HG02623 (cell line): ENCODE measurements at regions not wholly inside any gene's neighbourhood (a gene's known extent, or its start where the extent isn't known, plus 50 kb on each side); places are given as distances from the start of the nearest gene placed in this dataset.
A peak's percentile ranks its signal among the peaks of the same experiment; 100 is the strongest.
"Not testable (repeated sequence)": the region's sequence is repeated elsewhere in the genome, so short reads cannot be mapped to it uniquely, and the experiment has no call there.

Source experiments
- ATAC-seq: cut with Tn5 transposase; IDR thresholded peaks from one replicate; pipeline ENCODE4 v1.9.1; 2021; ENCODE audit warnings: moderate library complexity; ENCODE audit not compliant: unreplicated experiment

DNA sequence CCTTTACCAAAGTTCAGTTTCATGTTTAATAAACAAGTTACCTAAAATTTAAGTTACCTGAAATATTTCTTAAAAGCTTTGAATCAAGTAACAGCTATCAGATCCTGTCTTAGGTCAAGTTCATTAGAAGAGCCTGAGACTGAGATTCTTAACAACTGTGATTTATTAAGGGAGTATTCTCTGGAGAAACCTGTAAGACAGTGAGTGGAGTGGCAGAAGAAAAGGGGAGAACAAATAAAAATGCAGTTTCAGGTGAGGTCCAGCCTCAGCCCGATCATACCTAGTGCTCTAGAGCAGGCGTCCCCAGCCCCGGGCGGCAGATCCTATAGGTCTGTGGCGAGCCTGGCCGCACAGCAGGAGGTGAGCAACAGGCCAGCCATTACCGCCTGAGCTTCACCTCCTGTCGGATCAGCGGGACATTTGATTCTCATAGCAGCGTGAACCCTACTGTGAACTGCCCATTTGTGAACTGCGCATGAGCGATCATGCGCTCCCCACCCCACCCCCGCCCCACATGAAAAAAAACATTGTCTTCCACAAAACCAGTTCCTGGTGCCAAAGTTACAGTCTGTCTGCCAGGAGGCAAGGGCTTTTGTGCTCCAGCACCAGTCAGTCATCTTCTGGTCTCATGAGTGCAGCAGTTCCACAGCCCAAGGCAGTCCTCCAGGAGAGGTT lies 59.2 kb upstream of the ADGRB3 start:
- ATAC-seq, result no peak

DNA sequence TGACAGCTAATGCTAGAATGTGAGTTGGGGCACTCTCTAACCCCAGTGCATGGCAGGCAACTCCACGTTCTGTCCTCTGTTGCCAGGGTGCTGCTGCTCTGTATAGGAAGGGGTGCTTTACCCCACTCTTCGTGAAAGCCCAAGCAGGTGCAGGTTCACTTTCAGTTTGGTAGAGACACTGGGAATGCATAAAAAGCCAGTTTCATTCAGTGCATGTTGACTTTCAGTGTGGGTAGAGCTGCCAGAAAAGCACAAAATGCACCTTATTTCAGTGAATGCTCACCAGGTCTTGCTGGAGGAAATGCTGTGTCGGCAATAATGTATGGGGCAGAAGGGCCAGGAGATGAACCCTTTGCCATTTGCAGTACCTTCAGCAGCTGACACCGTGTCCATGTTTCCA lies 62.1 kb upstream of the ADGRB3 start:
- ATAC-seq, result peak; percentile 11

DNA sequence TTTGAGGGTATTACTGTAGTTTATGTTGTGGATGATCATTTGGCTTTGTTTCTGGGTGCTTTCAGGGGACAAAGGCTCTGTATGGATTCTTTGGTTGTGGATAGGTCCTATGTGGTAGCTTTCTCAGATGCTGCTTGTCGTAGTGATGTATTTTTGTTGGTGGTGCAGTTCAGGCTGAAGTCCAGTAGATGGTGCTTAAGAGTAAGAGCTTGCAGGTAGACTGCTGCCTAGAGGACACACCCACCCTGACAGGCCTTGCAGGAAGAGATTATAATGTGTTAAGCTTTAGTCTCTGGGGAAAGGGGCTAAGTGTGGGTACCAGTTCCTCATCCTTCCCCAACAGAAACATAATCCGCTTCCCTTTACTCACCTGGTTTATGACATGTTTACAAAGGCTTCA lies 62.6 kb upstream of the ADGRB3 start:
- ATAC-seq, result peak; percentile 98

DNA sequence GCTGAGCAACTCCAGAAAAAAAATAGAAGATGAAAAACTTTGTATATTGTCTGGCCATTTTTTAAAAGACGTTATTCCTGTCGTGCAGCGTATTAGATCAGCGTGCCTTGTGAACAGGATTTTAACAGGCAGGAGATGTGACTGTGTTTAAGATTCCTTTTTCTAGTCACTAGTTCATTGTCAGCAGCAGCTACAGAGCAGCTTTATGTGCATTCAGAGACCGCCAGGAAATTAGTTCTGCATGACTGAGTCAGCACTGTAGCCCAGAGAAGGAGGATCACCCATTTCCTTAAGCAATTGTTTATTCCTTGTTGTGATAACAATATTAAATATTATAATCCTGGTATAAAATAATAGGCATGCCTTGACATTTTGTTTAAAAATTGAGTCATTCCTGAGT lies 75.4 kb upstream of the ADGRB3 start:
- ATAC-seq, result no peak

DNA sequence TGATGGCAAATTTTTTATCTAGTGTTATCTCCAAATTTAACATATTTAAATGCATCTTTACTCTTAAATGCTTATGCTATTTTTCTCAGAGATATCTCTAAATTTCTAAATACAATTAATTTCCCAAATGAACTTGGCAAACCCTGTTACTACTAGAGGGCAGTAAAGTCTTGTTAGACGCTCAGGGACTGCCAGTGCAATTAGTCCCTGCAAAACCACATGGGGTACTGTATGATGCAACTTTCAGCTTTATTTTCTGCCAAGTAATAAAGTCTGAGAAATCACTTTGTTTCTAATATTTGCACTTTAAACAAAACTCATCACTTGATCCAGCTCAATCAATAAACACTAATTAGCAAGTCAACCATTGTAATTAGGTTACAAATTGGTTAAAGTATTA lies 76.0 kb upstream of the ADGRB3 start:
- no peak for ATAC-seq

DNA sequence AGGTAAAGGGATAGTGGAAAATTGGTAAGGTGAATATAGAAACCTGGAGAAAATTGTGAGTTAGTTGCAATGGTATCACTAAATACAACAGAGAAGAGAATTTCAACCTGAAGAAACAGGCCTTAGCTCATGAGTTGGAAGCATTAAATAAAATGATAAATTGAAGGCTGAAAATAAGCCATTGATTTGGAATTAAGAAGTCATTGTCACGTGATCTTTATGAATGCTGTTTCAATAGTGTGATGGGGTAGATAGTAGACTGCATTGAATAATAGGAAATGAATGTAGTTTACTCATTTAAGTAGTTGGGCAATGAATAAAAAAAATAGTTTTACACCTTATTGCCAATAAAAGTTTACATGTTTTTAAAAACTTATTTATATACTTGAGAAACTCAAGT lies 88.5 kb upstream of the ADGRB3 start:
- no peak for ATAC-seq

DNA sequence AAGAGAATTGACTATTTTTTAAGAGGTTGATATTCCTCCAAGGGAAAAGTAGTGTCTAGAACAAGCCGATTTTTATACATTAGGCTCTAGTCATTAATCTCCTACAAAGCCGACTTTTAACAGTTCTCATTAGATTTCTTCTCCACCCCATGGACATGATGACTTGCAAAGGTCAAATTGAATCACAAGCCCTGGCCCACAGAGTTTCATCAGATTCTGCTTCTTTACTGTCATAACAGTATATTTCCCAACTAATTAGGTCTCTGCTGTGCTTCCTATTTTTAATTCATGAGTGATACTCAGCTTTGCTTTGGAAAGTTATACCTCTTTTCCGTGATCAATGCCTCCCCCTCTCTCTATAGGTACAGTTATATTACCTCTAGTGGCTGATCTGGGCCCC lies 90.6 kb upstream of the ADGRB3 start:
- no peak for ATAC-seq

DNA sequence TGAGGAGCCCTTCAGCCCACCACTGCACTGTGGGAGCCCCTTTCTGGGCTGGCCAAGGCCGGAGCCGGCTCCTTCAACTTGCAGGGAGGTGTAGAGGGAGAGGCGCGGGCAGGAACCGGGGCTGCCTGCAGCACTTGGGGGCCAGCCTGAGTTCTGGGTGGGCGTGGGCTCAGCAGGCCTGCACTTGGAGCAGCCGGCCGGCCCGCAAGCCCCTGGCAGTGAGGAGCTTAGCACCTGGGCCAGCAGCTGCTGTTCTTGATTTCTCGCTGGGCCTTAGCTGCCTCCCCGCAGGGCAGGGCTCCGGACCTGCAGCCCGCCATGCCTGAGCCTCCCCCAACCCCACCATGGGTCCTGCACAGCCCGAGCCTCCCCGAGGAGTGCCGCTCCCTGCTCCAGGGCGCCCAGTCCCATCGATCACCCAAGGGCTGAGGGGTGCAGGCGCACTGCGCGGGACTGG lies 101.7 kb upstream of the ADGRB3 start:
- no peak for ATAC-seq

DNA sequence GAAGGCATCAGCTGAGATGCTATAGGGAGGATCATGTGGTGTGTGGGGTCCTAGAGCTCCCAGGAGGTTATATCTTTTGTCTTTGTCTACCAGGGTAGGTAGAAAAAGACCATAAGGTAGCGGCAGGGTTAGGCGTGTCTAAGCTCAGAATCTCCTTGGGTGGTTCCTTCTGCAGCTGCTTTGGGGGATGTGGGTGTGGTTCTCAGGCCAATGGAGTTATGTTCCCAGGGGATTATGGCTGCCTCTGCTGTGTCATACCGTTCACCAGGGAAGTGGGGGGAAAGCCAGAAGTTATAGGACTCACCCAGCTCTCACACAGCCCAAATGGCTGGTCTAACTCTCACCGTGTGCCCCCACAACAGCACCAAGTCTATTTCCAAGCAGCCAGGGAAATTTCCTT lies 107.4 kb upstream of the ADGRB3 start:
- ATAC-seq, result no peak

DNA sequence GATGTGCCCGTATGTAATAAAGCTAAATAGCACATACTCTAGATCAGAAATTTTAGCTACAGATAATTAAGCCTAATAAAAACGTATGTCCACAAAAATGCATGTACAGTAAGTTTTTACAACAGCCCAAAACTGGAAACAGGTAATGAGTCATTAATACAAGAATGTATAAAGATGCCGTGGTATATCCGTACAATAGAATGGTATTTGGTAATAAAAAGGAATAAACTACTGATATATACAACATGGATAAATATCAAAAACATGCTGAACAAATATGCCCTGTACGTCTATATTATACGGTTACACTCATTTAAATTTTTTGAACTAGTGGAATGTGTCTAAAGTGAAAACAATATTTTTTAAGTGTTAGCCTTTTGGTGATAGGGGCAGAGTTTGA lies 128.2 kb upstream of the ADGRB3 start:
- ATAC-seq, result no peak

DNA sequence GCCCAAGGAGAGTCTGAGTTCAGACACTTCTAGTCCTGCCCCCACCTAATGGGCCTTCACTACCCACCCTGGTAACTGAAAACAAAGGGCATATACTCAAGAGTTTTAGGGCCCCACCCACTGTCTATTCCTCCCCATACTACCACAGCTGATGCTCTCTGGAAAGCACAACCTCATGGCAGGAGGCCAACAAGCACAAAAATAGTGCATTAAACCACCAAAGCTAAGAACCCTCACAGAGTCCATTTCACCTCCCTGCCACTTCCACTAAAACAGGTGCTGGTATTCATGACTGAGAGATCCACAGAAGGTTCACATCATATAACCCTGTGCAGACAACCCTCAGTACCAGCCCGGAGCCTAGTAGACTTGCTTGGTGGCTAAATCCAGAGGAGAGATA lies 132.1 kb upstream of the ADGRB3 start:
- ATAC-seq, result no peak

DNA sequence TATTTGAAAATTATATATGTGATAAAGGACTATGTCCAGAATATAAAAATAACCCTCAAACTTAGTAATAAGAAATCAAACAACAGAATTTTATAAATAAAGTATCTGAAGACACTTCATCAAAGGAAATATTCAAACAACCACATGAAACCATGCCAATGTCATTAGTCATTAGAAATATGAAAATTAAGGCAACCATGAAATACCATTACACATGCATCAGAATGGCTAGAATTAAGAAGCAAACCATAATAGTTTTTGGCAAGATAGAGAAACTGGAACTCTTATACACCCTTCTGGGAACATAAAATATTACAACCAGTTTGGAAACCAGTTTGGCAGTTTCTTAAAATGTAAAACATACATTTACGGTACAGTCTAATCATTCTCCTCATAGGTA lies 137.2 kb upstream of the ADGRB3 start:
- no peak for ATAC-seq

DNA sequence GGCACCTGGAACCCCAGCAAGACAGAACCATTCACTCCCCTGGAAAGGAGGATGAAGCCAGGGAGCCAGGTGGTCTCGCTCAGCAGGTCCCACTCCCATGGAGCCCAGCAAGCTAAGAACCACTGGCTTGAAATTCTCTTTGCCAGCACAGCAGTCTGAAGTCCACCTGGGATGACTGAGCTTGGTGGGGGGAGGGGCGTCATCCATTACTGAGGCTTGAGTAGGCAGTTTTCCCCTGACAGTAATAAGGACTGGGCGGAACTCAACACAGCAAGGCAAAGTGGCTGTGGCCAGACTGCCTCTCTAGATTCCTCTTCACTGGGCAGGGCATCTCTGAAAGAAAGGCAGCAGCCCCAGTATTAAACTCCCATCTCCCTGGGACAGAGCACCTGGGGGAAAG lies 140.2 kb upstream of the ADGRB3 start:
- not testable (repeated sequence) for ATAC-seq

DNA sequence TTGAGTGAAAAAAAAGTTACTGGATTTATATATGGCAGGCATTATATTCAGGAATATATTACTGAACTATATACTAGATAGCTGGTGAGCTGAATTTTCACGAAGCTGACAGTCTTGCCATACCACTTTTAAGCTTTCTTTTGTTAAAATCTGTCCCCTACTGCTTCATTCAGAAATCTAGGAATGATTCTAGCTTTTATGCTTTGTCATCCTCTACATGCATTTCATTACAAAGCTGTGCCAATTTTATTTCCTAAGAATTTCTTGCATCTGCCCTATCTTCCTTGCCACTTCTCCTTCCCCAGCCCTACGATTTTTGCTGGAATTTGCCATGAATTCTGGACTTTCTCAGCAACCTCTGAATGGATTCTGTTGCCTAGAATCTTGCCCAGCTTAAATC lies 158.5 kb upstream of the ADGRB3 start:
- ATAC-seq, result no peak

DNA sequence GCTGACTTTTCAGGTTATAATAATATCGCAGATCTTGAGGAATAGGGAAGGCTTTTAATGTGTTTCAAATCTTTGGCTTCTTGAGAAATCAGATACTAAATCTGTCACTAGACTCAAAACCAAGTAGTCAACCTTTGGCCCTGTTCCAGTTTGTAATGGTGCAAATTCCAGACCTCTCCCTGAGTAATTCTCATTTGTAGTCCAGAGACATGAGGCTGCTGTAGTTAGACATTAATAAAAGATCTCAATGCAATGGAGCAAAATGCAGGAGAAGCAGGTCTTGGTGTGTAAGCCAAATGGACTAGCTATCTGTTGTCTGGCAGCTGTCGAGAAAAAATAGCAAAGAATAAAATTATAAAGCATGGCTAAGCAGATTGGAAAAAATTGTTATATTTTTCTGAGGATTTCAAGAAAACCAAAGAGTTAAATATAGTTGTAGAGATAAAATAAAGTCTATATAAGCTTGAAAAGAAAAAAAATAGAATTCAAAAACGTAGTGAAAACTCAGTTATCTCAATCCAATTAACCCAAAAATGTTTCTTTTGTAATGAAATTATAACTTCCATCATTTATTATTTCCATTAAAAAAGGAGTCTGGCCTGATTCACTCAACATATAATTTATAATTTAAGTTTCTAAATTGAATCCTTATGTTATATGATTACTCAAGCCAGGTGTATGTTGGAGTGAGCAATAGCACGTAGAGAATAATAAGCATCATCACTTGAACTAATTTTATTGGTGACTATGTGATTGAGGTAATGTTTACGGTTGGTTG lies 161.5 kb upstream of the ADGRB3 start:
- no peak for ATAC-seq

DNA sequence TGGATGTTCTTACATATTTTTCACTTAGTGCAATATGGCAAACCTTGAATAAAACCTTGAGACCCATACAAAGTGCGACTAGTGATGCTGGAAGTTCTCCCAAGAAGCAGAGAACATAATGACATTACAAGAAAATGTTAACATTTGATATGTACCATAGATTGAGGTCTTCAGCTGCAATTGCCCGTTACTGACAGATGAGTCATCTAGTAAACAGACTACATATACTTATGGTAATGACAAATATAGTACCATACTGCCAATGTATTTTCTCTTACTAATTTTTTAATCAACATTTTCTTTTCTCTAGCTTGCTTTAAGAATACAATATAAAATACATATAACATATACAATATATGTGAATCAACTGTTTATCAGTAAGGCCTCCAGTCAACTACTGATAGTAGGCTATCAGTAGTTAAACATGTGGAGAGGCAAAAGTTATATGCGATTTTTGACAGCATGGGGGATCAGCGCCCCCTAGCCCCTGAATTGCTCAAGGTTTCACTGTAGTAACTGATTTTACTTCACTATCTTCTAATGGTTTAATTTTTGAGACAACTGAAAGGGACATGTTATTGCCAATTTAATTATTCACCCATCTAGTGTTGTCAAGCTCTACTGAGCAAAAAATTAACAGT lies 166.7 kb upstream of the ADGRB3 start:
- no peak for ATAC-seq

DNA sequence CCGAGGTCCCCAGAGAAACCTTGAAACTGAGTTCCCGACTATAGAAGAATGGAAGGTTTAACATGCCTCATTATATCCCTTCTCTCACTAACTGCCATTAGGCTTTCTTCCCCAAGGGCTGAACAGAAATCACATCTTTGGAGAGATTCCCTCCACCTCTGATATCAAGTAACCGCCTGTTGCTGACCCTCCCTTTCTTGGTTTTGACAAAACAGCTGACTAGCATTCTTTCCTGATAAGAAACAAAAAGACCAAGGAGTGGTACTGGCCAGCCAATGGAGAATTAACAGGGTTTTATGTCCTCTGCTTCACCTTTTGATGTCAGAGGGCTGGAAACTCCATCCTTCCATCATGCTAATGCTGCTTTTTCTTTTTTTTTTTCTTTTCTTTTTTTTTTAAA lies 176.6 kb upstream of the ADGRB3 start:
- no peak for ATAC-seq

DNA sequence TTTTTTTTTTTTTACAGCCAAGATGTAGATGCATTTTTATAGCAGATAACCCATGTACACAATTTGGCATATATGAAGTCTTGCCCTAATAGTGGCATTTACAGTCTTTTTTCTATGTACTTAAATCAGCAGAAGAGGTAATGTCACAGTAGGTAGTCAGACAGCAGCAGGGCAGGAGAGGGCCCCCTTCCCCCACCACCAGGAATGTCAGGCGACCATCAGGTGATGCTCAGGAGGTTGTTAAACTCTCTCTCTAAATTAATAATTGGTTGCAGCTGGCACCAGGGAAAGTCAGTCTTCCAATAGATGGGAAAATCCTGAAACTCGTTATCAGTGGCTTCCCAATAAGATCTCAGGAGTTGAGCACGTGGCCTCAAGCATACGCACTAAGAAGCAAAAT lies 188.0 kb upstream of the ADGRB3 start:
- no peak for ATAC-seq

DNA sequence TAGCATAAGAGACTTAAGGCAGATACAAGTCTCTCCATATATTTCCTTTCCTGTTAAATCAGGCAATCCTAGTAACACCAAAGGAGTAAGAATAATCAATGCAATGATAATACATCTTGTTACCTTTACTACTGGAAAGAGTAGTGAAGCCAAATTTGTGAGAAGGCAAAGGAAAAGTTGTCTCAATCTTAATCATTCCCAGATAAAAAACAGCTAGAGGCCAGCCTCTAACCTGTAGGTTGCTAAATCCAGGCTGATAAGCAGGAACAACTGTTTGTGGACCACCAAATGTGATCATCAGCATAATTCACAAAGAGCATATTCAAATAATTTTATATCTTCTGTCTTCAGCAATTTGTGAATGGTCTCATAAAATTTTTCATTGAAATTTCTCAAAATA lies 189.2 kb upstream of the ADGRB3 start:
- ATAC-seq, result no peak

DNA sequence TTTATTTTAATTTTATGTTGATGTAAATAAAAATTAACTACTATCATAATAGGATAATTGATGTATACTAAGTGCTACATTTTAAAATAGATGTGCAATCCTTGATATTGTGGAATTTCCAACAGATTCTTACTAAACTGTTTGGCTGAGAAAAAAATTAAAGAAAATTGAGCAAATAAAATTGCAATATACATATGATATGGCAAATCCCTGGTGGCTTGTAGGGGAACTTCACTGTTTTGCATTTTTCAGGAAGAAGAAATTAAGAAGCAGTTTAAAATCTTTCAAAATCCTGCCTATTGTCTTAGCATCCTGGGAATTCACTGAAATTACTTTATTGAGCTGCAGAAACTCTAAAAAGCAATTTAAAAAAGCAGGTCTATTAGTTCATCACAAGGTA lies 191.4 kb upstream of the ADGRB3 start:
- no peak for ATAC-seq

DNA sequence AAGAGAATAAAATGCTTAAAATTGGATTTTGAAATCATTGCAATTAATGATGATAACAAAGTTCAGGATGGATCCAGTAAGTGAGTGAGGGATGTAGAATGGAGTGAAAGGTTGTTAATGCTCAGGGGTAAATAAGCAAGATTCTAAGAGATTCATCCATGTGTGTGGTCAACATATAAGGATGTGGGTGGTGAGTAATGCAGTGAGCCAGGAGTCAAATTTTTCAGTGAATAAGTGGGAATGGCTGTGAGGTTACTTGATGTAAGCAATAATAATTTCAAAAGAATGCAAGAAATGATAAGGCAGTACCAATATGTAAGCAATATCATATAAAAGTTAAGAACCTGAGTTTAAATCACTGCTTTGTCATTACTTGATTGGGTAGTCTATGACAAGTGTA lies 207.5 kb upstream of the ADGRB3 start:
- ATAC-seq, result no peak

DNA sequence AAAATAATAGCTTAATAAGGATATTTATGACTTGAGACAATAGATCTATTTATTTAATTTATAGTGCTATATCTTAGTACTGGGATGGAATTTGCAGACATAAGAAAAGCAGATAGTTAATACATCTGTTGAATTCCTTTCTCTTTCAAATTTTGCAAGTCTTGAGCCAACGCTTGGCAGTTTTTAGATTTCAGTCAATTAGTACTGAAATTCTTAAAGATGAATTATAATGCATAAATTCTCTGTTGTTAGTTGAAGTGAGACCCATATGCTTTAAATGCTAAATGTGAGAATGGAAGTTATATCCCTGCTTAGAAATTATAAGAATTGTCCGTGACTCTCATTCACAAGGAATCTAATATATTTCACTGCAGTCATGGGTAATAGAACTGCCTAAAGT lies 225.1 kb upstream of the ADGRB3 start:
- no peak for ATAC-seq
